ENCODE measurements at regions not wholly inside any gene's neighbourhood (a gene's known extent, or its start where the extent isn't known, plus 50 kb on each side); places are given as distances from the start of the nearest gene placed in this dataset.

- no peak for TF ChIP-seq ZNF592 (IDR thresholded peaks at IDR 0.05)
Observed at GRCh38 chr6:98020222-98020621, 737.2 kb upstream of the MMS22L start (continued).

GRCh38 chr6:98024359-98024758, 741.3 kb upstream of the MMS22L start:
- H3K9me3 ChIP-seq (replicated peaks; ENCODE audit: control insufficient read depth, insufficient read depth, low read length): no peaks in the 10 kb centered on the region
- TF ChIP-seq YBX1 (IDR thresholded peaks at IDR 0.05): no peak
- TF ChIP-seq CHD1 (IDR thresholded peaks at IDR 0.05; ENCODE audit: low read depth, low read length): no peak
- no peak for TF ChIP-seq TARDBP (IDR thresholded peaks at IDR 0.05; ENCODE audit: borderline replicate concordance)
- TF ChIP-seq LARP7 (IDR thresholded peaks at IDR 0.05): no peak
- TF ChIP-seq NFXL1 (IDR thresholded peaks at IDR 0.05; ENCODE audit: borderline replicate concordance): no peak

More at GRCh38 chr6:98024359-98024758, 741.3 kb upstream of the MMS22L start:
- ChIA-PET CTCF (no interaction called here), POLR2A (no interaction called here), RAD21 (ENCODE audit: unreplicated experiment) (no interaction called here), SMC1A (ENCODE audit: uncharacterized antibody, unreplicated experiment) (no interaction called here)
- Histone ChIP-seq H3K27me3 (replicated peaks in 1 of 2; ENCODE audit: control insufficient read depth in 2 of 2, insufficient read depth in 2 of 2, low read length in 1 of 2) (no peaks in the 10 kb centered on the region), H2AFZ (ENCODE audit: control insufficient read depth, low read depth, low read length) (no peak overlapping the region), H3K79me2 (ENCODE audit: control insufficient read depth, insufficient read depth, low read length) (no peaks in the 10 kb centered on the region), H3K36me3 (ENCODE audit: control insufficient read depth in 2 of 2, insufficient read depth in 2 of 2, low read length in 1 of 2) (no peaks in the 10 kb centered on the region), H3K4me1 (ENCODE audit: control insufficient read depth, insufficient read depth, low read length) (no peaks in the 10 kb centered on the region), H4K20me1 (ENCODE audit: control insufficient read depth, insufficient read depth) (no peaks in the 10 kb centered on the region), H3K4me3 (no peak overlapping the region), H3K4me2 (ENCODE audit: control insufficient read depth, insufficient read depth) (no peak overlapping the region), H3K9ac (ENCODE audit: control insufficient read depth, insufficient read depth, low read length) (no peak overlapping the region), H3K27ac (ENCODE audit: control insufficient read depth, insufficient read depth) (no peak overlapping the region)
- no peak for FAIRE-seq
- DNase-seq (ENCODE audit: low read depth, low spot score): no peak
- ATAC-seq: no peak
- intact Hi-C loops (cut with micrococcal nuclease; ENCODE audit: unreplicated experiment): no loop called here
- in situ Hi-C loops (cut with MboI): no loop called here
- no TSS peak for BruUV-seq (replicated peaks)
- WGBS (ENCODE audit: insufficient coverage, insufficient replicate concordance, low lambda C conversion rate, missing lambda C conversion rate): 0% methylated on average over 2 of the region's 2 CpGs

Data from GM12878 (cell line).